ENCODE measurements at regions not wholly inside any gene's neighbourhood (a gene's known extent, or its start where the extent isn't known, plus 50 kb on each side); places are given as distances from the start of the nearest gene placed in this dataset.

GRCh38 chr11:70881948-70882715 is 370.2 kb downstream of the SHANK2 start:
- no peak for DNase-seq (ENCODE audit: low spot score)
- no peak overlapping the region for H3K27ac ChIP-seq
- H3K36me3 ChIP-seq = no peaks in the 10 kb centered on the region
- no peak overlapping the region for H3K4me3 ChIP-seq
- no peak for TF ChIP-seq CTCF (IDR thresholded peaks at IDR 0.05)
- H3K4me1 ChIP-seq = no peaks in the 10 kb centered on the region
- H3K9me3 ChIP-seq = no peaks in the 10 kb centered on the region
- H3K27me3 ChIP-seq = no peaks in the 10 kb centered on the region

GRCh38 chr11:70882716-70883085 is 369.7 kb downstream of the SHANK2 start:
- H3K27ac ChIP-seq = no peak overlapping the region

GRCh38 chr11:70883323-70883940 is 368.9 kb downstream of the SHANK2 start:
- no peaks in the 10 kb centered on the region for H3K9me3 ChIP-seq
- H3K27me3 ChIP-seq = no peaks in the 10 kb centered on the region
- TF ChIP-seq CTCF (IDR thresholded peaks at IDR 0.05) = no peak
- H3K27ac ChIP-seq = no peak overlapping the region
- H3K4me1 ChIP-seq = no peaks in the 10 kb centered on the region
- H3K4me3 ChIP-seq = no peak overlapping the region
- no peak for DNase-seq (ENCODE audit: low spot score)
- H3K36me3 ChIP-seq = no peaks in the 10 kb centered on the region

More at GRCh38 chr11:70882716-70883085, 369.7 kb downstream of the SHANK2 start:
- TF ChIP-seq CTCF (IDR thresholded peaks at IDR 0.05) = no peak
- H3K27me3 ChIP-seq = no peaks in the 10 kb centered on the region
- H3K4me1 ChIP-seq = no peaks in the 10 kb centered on the region
- no peaks in the 10 kb centered on the region for H3K9me3 ChIP-seq
- DNase-seq (ENCODE audit: low spot score) = no peak
- no peak overlapping the region for H3K4me3 ChIP-seq
- H3K36me3 ChIP-seq = no peaks in the 10 kb centered on the region

- Histone ChIP-seq H3K27me3 (no peaks in the 10 kb centered on the region), H3K9me3 (no peaks in the 10 kb centered on the region), H3K36me3 (no peaks in the 10 kb centered on the region), H3K4me3 (no peak overlapping the region), H3K27ac (no peak overlapping the region), H3K4me1 (no peaks in the 10 kb centered on the region)
- no peak for TF ChIP-seq CTCF (IDR thresholded peaks at IDR 0.05)
- DNase-seq (ENCODE audit: low spot score) = no peak
Observed at GRCh38 chr11:70883973-70884623, 368.3 kb downstream of the SHANK2 start.

GRCh38 chr11:70885281-70886231 is 366.8 kb downstream of the SHANK2 start:
- no peaks in the 10 kb centered on the region for H3K4me1 ChIP-seq
- TF ChIP-seq CTCF (IDR thresholded peaks at IDR 0.05) = no peak
- no peak overlapping the region for H3K4me3 ChIP-seq
- no peaks in the 10 kb centered on the region for H3K36me3 ChIP-seq
- no peak overlapping the region for H3K27ac ChIP-seq
- no peaks in the 10 kb centered on the region for H3K9me3 ChIP-seq
- no peak for DNase-seq (ENCODE audit: low spot score)
- H3K27me3 ChIP-seq = no peaks in the 10 kb centered on the region

Measured in right atrium auricular region (tissue), 2 donors.